ENCODE measurements at regions not wholly inside any gene's neighbourhood (a gene's known extent, or its start where the extent isn't known, plus 50 kb on each side); places are given as distances from the start of the nearest gene placed in this dataset.
"Not testable (repeated sequence)": the region's sequence is repeated elsewhere in the genome, so short reads cannot be mapped to it uniquely, and the experiment has no call there.

DNA sequence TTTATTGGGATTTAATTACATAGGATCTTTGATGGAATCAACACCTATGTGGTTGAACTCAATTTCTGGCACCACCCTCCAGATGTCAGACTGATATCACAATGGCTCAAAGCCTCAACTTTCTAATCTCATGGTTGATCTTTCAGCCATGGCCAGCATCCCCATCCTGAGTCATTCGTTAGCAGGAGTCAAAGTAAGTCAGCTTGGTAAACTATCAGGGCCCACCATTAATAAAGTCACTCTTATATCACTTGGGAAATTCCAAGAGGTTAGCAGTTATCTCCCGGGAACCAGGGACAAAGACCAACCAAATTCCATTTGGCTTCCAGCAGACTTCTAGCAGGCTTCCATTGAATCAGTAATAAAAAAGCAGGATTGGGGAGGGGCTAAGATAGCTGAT lies 50.7 kb upstream of the TNFSF4 start:
- no peak for FAIRE-seq

DNA sequence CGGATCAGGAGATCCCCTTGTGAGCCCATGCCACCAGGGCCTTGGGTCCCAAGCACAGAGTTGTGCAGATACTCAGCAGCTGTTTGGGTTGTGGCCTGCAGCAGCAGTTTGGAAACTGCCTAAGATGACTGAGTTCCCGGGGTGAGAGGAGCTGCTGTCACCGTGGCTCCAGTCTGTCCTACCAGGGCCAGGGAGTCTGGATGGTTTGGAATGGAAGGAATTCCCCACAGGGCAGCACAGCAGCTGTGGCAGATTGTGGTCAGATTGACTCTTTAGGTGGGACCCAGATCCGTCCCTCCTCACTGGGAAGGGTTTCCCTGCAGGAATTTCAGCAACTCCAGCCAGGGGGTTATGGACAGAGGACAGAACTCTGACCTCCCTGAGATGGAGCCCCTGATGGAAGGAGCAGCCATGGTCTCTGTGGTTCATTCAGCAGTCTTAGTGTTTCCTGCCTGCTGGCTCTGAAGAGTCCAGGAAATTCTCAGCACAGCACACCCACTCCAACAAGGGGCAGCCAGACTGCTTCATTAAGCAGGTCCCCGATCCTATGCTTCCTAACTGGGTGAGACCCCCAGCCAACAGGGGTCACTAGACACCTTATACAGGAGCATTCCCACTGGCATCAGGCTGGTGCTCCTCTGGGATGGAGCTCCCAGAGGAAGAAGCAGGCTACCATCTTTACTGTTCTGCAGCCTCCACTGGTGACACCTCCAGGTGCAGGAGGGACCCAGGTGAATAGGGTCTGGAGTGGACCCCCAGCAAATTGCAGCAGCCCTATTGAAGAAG lies 51.5 kb upstream of the TNFSF4 start:
- no peak for FAIRE-seq

DNA sequence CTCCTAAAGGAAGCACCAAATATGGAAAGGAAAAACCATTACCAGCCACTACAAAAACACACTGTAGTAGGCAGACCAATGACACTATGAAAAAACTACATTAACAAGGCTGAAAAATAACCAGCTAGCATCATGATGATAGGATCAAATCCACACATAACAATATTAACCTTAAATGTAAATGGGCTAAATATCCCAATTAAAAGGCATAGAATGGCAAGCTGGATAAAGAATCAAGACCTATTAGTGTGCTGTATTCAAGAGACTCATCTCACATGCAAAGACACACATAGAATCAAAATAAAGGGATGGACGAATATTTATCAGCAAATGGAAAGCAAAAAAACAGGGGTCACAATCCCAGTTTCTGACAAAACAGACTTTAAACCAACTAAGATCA lies 53.2 kb upstream of the TNFSF4 start:
- FAIRE-seq: not testable (repeated sequence)

DNA sequence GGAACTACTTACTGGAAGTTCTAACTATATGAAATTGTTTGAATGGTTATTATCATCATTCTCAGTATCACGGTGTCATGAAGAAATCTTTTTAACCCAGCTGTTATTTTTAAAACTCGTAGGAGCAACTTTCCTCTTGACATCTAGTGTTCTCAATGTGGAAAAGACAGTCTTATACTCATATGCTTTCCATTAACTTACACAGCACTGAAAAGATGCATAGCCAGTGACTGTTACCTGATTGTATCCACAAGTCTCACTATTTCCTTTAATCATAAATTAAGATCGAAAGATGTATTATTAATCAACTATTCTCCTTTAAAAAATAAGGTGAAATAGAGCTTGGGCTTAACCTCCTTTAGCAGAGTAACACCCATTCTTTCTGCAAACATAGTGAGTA lies 59.7 kb upstream of the TNFSF4 start:
- FAIRE-seq: no peak

GRCh38 chr1:173267453-173267945 lies 60.4 kb upstream of the TNFSF4 start:
- FAIRE-seq: no peak

DNA sequence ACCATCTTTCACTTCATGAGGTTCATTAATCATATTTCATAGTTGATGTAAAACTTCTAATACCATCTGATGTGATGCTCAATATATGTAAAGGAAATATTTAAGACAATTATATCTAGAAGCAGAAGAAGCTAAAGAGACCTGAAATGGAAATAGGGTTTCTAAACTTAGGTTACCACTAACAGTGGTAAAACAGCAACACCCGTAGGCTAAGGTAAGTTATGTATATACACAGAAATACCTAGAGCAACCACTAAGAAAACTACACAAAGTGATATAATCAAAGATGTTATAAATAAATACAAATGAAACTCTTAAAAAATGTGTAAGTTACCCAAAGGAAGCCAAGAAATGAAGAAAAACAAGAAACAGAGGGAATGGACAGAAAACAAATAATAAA lies 61.1 kb upstream of the TNFSF4 start:
- no peak for FAIRE-seq

GRCh38 chr1:173268786-173269277 lies 61.7 kb upstream of the TNFSF4 start:
- no peak for FAIRE-seq

DNA sequence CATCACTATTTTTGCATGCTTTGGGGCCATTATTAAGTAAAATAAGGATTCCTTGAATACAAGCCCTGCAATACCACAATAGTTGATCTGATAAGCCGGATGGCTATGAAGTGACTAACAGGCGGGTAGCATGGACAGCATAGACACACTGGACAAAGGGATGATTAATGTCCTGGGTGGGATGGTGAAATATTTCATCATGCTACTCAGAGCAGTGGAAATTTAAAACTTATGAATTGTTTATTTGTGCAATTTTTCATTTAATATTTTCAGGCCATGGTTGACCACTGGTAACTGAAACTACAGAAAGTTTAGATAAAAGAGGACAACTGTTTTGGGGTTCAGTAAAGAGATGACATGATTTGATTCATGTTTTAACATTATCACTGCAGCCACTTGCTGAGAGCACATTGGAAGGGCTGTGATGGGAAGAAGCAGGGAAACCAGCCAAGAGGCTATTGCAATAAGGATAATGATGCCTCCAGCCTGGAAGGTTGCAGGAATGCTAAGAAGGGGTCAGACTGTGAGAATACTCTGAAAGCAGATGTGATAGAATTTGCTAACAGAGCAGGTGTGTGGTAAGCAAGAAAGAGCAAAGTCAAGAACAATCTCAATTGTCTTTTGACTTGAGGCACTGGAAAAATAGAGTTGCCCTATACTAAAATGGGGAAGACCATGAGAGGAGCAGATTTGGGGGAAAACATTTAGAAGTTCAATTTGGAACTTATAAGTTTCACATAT lies 62.5 kb upstream of the TNFSF4 start:
- FAIRE-seq: no peak

GRCh38 chr1:173270243-173270642 lies 63.1 kb upstream of the TNFSF4 start:
- FAIRE-seq: no peak

DNA sequence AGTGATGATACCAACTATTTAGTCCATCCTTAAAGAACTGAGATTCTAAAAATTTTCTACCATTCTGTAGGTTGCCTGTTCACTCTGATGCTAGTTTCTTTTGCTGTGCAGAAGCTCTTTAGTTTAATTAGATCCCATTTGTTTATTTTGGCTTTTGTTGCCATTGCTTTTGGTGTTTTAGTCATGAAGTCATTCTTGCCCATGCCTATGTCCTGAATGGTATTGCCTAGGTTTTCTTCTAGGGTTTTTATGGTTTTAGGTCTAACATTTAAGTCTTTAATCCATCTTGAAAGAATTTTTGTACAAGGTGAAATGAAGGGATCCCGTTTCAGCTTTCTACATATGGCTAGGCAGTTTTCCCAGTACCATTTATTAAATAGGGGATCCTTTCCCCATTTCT lies 63.9 kb upstream of the TNFSF4 start:
- not testable (repeated sequence) for FAIRE-seq

DNA sequence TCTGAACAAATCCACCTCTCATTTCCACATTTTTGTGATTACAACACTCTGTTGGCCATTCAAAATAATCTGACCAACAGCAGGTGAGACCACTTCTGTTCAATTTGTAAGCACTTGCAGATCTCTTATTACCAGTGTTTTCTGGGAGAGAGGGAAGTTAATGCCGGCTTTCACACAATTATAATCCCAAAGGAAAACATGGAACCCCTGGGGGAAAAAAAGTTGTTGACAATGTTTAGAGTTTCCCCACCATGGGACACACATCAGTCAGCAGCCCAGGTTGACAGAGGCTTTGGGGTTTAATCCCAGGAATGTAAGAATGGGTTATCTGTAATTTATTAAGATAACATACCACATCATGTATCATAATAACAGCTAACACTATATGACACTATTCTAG lies 68.4 kb upstream of the TNFSF4 start:
- FAIRE-seq: no peak

- no peak for FAIRE-seq
Measured at GRCh38 chr1:173276922-173277800, 70.0 kb upstream of the TNFSF4 start.

DNA sequence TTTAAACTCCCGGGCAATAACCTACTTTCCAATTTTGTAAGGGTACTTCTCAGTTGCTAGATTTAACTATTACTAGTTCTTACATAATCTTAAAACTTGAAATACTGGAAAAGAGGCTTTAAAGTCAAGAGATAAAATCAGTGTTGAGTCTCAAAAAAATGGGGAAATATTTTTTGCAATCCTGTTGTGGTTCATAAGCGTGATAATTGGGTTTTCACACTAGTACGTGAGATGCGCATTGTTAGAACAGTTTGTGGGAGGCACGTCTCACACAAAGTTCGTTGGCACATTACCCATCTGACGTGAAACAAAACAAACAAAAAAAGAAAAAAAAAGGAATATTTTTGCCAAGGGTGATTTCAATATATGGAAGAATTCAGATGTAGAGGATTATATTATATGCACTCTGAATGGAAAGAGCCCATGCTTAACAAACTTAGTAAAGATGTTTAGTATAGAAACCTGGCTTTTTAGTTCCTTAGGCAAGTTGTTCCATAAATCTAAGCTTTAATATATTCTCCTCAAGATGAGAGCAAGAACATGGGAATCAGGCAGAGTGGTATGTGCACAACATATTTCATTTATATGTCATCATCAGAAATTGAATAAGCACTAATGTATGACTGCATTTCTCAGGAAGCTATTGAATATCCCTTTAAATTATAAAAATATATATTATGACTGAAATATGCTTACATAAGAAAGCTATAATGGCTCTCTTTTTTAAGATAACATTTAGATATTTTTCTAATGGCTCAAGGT lies 73.9 kb upstream of the TNFSF4 start:
- FAIRE-seq: no peak

DNA sequence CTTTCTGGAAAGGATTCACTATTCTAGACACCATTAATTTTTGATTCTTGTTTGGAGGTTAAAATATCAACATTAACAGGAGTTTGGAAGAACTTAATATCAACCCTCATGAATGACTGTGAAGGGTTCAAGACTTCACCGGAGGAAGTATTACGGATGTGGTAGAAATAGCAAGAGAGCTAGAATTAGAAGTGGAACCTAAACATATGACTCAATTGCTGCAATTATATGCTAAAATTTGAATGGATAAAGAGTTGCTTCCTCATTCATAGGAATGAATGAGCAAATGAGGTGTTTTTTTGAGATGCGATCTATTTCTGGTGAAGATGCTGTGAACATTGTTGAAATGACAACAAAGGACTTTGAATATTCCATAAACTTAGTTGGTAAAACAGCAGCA lies 77.9 kb upstream of the TNFSF4 start:
- no peak for FAIRE-seq

DNA sequence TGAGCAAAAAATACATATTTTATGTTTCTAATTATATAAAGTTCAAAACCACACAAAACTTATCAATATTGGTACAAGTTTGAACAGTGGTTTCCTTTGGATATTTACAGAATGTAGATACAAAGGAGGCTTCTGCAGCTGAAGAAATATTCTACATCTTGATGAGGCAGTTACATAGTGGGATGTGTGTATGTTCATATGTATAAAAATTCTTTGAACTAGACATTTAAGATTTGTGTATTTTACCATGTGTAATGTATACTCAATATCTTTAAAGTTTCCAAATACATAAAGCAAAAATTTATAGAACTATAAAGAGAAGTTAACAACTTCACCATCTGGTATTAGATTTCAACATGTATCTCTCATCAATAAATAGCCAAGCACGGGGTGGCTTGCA lies 80.7 kb upstream of the TNFSF4 start:
- no peak for FAIRE-seq

DNA sequence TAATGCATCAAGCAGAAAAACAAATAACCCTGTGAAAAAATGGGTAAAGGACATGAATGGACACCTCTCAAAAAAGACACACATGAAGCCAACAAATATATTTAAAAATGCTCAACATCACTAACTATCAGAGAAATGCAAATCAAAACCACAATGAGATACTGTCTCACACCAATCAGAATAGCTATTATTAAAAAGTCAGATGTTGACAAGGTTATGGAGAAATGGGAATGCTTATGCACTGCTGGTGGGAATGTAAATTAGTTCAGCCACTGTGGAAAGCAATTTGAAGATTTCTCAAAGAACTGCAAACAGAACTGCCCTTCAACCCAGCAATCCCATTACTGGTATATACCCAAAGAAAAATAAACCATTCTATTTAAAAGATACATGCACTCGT lies 86.6 kb upstream of the TNFSF4 start:
- FAIRE-seq: no peak

DNA sequence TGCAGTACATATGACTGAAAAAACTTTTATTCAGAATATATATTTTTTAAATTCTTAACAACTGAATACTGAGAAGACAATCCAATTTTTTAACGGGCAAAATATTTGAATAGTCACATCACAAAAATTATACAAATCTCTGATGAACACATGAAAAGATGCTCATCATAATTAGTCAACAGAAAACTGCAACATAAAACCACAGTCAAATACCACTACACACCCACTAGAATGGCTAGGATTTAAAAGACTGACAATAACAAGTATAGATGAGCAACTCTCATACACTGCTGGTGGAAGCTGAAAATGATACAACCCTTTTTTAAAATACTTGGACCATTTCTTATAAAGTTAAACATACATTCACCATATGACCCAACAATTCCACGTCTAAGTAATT lies 87.7 kb upstream of the TNFSF4 start:
- no peak for FAIRE-seq

GRCh38 chr1:173295391-173295790 lies 88.3 kb upstream of the TNFSF4 start:
- FAIRE-seq: no peak

DNA sequence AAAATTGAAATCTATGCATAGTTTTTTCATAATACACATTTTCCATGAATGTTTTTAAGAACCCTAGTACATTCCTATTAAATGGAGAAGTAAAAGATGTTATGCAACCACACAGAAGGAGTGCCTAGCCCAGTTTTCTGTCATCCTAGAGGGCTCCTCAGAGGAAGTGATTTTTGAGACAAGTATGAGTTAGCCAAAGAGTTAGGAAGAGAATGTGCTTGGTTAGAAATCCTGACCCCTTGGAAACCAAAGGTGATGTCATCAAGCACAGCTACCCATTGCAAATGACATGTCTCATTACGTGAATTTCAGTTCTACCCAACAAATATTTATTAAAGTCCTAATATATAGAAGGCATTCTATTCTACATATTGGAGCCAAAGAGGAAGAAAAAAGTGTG lies 88.9 kb upstream of the TNFSF4 start:
- FAIRE-seq: no peak

- FAIRE-seq: no peak
Measured at GRCh38 chr1:173297798-173298391, 90.8 kb upstream of the TNFSF4 start.

DNA sequence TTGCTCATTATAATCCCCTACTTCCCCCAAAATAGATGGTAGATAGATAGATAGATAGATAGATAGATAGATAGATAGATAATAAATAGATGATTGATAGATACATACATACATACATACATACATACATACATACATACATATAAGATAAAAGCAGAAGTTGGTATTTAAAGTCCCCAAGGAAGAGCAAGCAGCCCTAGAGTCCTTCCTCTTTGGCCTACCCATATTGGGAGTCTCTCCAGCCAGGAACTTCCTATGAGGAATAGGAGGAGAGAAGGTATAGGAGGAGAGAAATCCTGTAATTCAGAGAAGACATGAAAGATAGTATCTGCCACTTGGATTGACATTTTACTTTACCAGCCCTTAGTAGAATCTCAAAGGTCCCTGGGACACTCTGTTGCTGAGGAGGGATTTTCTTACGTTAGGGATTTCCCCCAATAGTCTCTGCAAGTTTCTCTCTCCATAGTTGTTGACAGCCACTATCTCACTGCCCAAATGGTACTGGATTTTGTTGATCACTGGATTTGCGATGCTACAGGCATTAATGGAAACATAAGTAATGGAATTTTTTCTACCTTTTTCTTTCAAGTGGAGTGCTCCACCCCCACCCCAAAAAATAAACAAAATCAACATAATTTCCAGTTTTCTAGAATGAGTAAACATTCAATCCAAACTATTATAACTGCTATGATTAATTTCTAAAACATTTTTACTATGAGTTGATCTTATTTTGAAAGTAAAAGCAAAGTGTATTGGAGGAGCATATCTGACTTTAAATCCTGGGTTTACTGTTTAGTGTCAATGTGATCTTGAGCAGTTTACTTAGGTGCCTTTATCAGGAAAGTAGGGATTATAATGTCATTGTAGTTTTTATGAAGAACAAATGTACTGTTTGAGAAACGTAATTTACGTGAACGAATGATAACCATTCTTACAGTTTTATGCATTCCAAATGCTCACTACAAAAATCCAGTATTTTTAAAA lies 93.2 kb upstream of the TNFSF4 start:
- no peak for FAIRE-seq
